ENCODE measurements at regions not wholly inside any gene's neighbourhood (a gene's known extent, or its start where the extent isn't known, plus 50 kb on each side); places are given as distances from the start of the nearest gene placed in this dataset.
A peak's percentile ranks its signal among the peaks of the same experiment; 100 is the strongest.

DNA sequence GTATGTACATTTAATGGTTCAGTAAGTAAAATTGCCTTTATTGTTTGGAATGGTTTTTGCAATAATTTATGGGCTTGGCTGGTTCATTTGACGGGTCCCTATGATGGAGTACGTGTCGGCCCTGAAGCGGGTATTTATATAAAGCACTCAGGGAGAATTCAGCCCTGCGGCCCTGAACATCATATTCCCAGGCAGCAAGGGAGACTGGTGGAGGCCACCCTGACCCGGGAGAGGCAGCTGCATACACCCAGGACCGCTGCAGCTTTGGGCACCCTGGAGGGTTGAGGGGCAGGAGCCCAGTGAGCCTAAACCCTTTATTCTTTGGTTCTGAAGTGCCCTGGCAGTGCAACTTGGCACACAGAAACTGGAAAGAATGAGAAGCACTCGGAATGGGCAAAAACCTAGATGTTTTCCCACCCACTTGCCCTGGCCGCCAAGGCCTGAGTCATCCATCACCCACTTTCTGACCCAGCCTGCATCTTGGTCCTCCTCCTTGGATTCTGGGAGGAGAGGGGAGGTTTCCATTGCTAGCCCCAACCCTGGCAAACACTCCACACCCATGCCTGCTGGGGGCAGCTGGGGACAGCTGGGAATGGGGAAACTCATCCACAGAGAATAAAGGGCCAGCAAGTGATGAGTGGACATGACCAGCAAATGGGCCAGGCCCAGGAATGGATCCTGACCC lies 162.2 kb upstream of the TNRC6C start:
- H3K9me3 ChIP-seq (ENCODE audit: control insufficient read depth, insufficient read depth, low read depth, low read length), result no peaks in the 10 kb centered on the region
- H3K4me3 ChIP-seq (ENCODE audit: low read depth, low read length), result no peak overlapping the region
- no peaks in the 10 kb centered on the region for H3K36me3 ChIP-seq (ENCODE audit: control insufficient read depth in 2 of 2, insufficient read depth in 1 of 2, low read length in 2 of 2)
- POLR2A ChIA-PET, result interaction anchor here (0.7 to 1.7 kb wide), 2 partner anchors 162 to 183 kb away, joined by 4 to 5 read pairs; partner anchors contain the start of gene TNRC6C
- TF ChIP-seq ZNF621 (tag by site-specific recombination; IDR thresholded peaks at IDR 0.05), result no peak
- peak; percentile 45 for TF ChIP-seq ZFHX2 (tag by site-specific recombination; conservative IDR thresholded peaks at IDR 0.05)
- 0 out of 2 replicates have a peak, but pooled peaks have one; percentile 17 for TF ChIP-seq EGR2 (tag by site-specific recombination; IDR thresholded peaks at IDR 0.05; ENCODE audit: low read depth)
- no peak overlapping the region for H3K27ac ChIP-seq (ENCODE audit: extremely low read depth, low read depth, low read length)
- H3K4me1 ChIP-seq (ENCODE audit: control insufficient read depth, insufficient read depth, low read length), result no peaks in the 10 kb centered on the region
- CTCF ChIA-PET, result interaction anchor here (0.7 kb wide), 1 partner anchor 98 kb away, joined by 3 read pairs; no protein-coding TSS in a partner anchor

DNA sequence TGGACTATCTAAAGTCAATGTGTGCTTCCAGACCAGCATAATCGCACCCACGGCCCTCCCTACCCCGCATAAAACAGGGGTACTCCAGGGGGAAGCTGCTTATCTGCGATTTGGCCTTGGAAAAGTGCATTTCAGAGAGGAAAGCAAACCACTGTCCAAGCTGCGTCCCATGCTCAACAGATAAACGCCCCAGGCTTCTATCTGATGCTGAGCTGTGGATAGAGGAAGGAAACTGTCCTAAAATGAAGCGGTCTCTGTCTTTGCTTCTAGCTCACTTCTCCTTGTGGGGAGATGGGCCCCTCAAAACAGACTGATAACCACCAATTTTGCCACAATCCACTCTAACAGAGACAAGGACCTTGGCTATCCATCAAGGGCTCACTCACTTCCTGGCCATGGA lies 160.5 kb upstream of the TNRC6C start:
- no peak overlapping the region for H3K4me3 ChIP-seq (ENCODE audit: low read depth, low read length)
- no peak overlapping the region for H3K27ac ChIP-seq (ENCODE audit: extremely low read depth, low read depth, low read length)
- TF ChIP-seq ZNF157 (tag by site-specific recombination; IDR thresholded peaks at IDR 0.05) (no peak), ZNF843 (tag by site-specific recombination; IDR thresholded peaks at IDR 0.05) (no peak)
- CTCF ChIA-PET, result interaction anchor here (0.7 kb wide), 1 partner anchor 216 kb away, joined by 3 read pairs; no protein-coding TSS in a partner anchor
- H3K9me3 ChIP-seq (ENCODE audit: control insufficient read depth, insufficient read depth, low read depth, low read length), result no peaks in the 10 kb centered on the region
- peaks cover 2% of the 10 kb centered on the region; the same call in 1 of the 2 replicates for H3K4me1 ChIP-seq (ENCODE audit: control insufficient read depth, insufficient read depth, low read length)
- H3K36me3 ChIP-seq (ENCODE audit: control insufficient read depth in 2 of 2, insufficient read depth in 1 of 2, low read length in 2 of 2), result no peaks in the 10 kb centered on the region
- POLR2A ChIA-PET, result interaction anchor here (0.5 to 1.7 kb wide), 3 partner anchors 8 to 160 kb away, joined by 3 to 5 read pairs (median 4); partner anchors contain the start of gene TNRC6C

DNA sequence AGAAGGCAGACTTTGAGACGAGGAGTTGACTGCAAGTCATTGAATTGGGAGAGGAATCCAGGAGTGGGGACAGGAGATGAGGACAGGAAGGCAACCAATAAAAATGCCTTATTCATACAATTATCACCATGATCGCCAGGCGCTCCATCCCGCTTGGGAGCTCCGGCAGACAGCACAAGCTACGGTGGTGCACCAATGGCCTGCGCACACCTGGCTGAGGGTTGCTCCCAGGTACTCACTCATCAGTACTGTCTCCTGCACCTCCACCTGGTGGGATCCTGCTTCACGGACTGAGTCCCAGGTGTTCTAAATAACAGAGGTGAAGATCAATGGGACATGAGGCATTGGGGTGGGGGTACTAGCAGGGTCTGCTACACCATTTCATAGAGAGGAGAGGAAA lies 160.0 kb upstream of the TNRC6C start:
- Histone ChIP-seq H3K4me1 (ENCODE audit: control insufficient read depth, insufficient read depth, low read length) (peaks cover 2% of the 10 kb centered on the region; the same call in 1 of the 2 replicates), H3K36me3 (ENCODE audit: control insufficient read depth in 2 of 2, insufficient read depth in 1 of 2, low read length in 2 of 2) (no peaks in the 10 kb centered on the region), H3K9me3 (ENCODE audit: control insufficient read depth, insufficient read depth, low read depth, low read length) (no peaks in the 10 kb centered on the region), H3K4me3 (ENCODE audit: low read depth, low read length) (no peak overlapping the region), H3K27ac (ENCODE audit: extremely low read depth, low read depth, low read length) (no peak overlapping the region)
- ChIA-PET POLR2A (no interaction called here), CTCF (interaction anchor here (0.7 kb wide), 1 partner anchor 215 kb away, joined by 3 read pairs; no protein-coding TSS in a partner anchor)
- TF ChIP-seq GLIS1 (tag by site-specific recombination; IDR thresholded peaks at IDR 0.05), result no peak
- no peak for TF ChIP-seq GLI2 (tag by site-specific recombination; IDR thresholded peaks at IDR 0.05; ENCODE audit: borderline replicate concordance, low read depth)
- TF ChIP-seq ZNF514 (tag by site-specific recombination; IDR thresholded peaks at IDR 0.05), result no peak
- TF ChIP-seq ZNF747 (tag by site-specific recombination; IDR thresholded peaks at IDR 0.05), result no peak
- no peak for TF ChIP-seq ZNF677 (tag by site-specific recombination; IDR thresholded peaks at IDR 0.05)
- no peak for TF ChIP-seq ZNF830 (tag by site-specific recombination; IDR thresholded peaks at IDR 0.05; ENCODE audit: low read depth)
- TF ChIP-seq, protein P1, sequence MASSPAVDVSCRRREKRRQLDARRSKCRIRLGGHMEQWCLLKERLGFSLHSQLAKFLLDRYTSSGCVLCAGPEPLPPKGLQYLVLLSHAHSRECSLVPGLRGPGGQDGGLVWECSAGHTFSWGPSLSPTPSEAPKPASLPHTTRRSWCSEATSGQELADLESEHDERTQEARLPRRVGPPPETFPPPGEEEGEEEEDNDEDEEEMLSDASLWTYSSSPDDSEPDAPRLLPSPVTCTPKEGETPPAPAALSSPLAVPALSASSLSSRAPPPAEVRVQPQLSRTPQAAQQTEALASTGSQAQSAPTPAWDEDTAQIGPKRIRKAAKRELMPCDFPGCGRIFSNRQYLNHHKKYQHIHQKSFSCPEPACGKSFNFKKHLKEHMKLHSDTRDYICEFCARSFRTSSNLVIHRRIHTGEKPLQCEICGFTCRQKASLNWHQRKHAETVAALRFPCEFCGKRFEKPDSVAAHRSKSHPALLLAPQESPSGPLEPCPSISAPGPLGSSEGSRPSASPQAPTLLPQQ (tag by site-specific recombination; IDR thresholded peaks at IDR 0.05), result no peak
- TF ChIP-seq ZNF146 (tag by site-specific recombination; IDR thresholded peaks at IDR 0.05), result no peak
- TF ChIP-seq ZSCAN23 (tag by site-specific recombination; IDR thresholded peaks at IDR 0.05), result no peak
- TF ChIP-seq, protein P2, sequence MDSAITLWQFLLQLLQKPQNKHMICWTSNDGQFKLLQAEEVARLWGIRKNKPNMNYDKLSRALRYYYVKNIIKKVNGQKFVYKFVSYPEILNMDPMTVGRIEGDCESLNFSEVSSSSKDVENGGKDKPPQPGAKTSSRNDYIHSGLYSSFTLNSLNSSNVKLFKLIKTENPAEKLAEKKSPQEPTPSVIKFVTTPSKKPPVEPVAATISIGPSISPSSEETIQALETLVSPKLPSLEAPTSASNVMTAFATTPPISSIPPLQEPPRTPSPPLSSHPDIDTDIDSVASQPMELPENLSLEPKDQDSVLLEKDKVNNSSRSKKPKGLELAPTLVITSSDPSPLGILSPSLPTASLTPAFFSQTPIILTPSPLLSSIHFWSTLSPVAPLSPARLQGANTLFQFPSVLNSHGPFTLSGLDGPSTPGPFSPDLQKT (IDR thresholded peaks at IDR 0.05; ENCODE audit: borderline replicate concordance, low read depth, low read length), result no peak
- no peak for TF ChIP-seq ZNF837 (tag by site-specific recombination; IDR thresholded peaks at IDR 0.05)
- TF ChIP-seq, protein P3, sequence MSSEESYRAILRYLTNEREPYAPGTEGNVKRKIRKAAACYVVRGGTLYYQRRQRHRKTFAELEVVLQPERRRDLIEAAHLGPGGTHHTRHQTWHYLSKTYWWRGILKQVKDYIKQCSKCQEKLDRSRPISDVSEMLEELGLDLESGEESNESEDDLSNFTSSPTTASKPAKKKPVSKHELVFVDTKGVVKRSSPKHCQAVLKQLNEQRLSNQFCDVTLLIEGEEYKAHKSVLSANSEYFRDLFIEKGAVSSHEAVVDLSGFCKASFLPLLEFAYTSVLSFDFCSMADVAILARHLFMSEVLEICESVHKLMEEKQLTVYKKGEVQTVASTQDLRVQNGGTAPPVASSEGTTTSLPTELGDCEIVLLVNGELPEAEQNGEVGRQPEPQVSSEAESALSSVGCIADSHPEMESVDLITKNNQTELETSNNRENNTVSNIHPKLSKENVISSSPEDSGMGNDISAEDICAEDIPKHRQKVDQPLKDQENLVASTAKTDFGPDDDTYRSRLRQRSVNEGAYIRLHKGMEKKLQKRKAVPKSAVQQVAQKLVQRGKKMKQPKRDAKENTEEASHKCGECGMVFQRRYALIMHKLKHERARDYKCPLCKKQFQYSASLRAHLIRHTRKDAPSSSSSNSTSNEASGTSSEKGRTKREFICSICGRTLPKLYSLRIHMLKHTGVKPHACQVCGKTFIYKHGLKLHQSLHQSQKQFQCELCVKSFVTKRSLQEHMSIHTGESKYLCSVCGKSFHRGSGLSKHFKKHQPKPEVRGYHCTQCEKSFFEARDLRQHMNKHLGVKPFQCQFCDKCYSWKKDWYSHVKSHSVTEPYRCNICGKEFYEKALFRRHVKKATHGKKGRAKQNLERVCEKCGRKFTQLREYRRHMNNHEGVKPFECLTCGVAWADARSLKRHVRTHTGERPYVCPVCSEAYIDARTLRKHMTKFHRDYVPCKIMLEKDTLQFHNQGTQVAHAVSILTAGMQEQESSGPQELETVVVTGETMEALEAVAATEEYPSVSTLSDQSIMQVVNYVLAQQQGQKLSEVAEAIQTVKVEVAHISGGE (tag by site-specific recombination; conservative IDR thresholded peaks at IDR 0.05; ENCODE audit: low read depth), result no peak
